ENCODE measurements at regions not wholly inside any gene's neighbourhood (a gene's known extent, or its start where the extent isn't known, plus 50 kb on each side); places are given as distances from the start of the nearest gene placed in this dataset.
"Not testable (repeated sequence)": the region's sequence is repeated elsewhere in the genome, so short reads cannot be mapped to it uniquely, and the experiment has no call there.

DNA sequence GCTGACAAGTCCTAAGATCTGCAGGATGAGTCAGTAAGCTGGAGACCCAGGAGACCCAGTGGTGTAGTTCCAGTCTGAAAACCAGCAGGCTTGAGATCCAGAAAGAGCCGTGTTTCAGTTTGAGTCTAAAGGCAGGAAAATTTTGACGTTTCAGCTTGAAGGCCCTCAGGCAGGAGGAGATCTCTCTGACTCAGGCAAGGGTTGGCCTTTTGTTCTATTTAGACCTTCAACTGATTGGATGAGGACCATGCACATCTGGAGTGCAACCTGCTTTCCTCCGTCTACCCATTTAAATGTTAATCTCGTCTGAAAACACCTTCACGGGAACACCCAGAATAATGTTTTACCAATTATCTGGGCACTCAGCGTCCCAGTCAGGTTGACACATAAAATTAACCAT lies 69.5 kb downstream of the NPIPA7 start:
- not testable (repeated sequence) for DNase-seq (ENCODE audit: low spot score in 2 of 2, unreplicated experiment in 2 of 2); H3K9me3 Mint-ChIP-seq; H3K4me3 Mint-ChIP-seq; H3K27me3 Mint-ChIP-seq (ENCODE audit: low read depth); H3K36me3 Mint-ChIP-seq; H3K27ac Mint-ChIP-seq; H3K4me1 Mint-ChIP-seq

DNA sequence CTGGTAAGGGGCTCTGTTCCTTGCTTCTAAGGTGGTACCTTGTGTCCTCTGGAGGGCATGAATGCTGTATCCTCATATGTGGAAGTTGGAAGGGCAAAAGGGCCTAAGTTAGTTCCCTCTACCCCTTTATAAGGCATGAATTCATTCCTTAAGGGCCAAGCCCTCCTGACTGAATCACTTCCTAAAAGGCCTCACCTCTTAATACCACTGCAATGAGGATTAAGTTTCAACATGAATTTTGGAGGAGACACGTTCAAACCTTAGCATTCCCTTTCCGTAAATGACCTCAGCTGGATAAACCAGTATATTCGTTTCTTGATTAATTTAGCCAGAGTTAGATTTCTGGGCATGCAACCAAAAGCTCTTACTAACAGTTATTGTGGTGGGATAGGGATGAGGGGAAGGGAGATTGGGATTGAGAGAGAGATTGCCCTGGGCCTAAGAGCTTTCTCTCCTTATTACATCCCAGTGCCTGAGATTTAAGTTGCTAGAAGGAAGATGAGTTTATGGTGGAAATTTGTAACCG lies 70.8 kb downstream of the NPIPA7 start:
- not testable (repeated sequence) for H3K4me1 Mint-ChIP-seq; DNase-seq (ENCODE audit: low spot score in 2 of 2, unreplicated experiment in 2 of 2); H3K27me3 Mint-ChIP-seq (ENCODE audit: low read depth); H3K4me3 Mint-ChIP-seq; H3K27ac Mint-ChIP-seq; H3K9me3 Mint-ChIP-seq; H3K36me3 Mint-ChIP-seq

DNA sequence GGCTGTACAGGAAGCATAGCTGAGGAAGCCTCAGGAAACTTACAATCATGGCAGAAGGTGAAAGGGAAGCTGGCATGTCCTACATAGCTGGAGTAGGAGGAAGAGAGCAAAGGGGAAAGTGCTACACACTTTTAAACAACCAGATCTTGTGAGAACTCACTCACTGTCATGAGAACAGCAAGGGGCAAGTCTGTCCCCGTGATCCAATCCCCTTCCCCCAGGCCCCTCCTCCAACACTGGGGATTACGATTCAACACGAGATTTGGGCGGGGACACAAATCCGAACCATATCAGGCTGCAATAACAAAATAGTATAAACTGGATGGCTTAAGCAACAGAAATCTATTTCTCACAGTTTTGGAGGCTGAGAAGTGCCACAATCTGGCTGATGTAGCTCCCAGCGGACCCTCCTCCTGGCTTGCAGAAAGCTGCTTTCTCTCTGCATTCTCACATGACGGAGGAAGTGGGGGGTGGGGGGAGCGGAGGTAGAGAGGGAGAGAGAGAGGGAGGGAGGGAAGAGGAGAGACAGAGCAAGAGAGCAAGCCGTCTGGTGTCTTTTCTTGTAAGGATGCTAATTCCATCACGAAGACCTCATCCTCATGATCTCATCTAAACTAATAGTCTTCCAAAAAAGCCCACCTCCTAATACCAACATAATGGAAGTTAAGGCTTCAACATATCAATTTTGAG lies 72.9 kb downstream of the NPIPA7 start:
- not testable (repeated sequence) for H3K27me3 Mint-ChIP-seq (ENCODE audit: low read depth); H3K27ac Mint-ChIP-seq; H3K4me1 Mint-ChIP-seq; H3K4me3 Mint-ChIP-seq; H3K9me3 Mint-ChIP-seq; H3K36me3 Mint-ChIP-seq; DNase-seq (ENCODE audit: low spot score in 2 of 2, unreplicated experiment in 2 of 2)

DNA sequence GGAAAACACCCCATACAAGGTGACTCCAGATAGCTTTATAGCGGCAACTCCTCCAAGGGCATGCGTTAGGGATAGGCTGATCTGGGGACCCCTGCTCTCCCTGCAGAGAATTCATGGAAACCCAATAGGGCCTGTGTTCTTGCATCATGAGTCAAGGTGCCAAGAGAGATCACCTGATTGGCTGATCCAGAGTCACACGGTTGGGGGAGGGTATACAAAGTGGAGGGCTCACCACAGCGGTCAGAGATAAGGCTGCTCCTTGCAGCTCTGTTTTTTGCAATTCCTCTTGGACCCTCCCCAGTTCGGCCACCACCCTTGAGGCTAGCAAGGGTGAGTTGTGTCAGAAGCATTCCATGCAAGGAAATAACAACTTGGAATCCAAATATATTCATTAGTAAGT lies 79.6 kb downstream of the NPIPA7 start:
- H3K27me3 Mint-ChIP-seq (ENCODE audit: low read depth); H3K4me3 Mint-ChIP-seq; H3K36me3 Mint-ChIP-seq; H3K4me1 Mint-ChIP-seq; DNase-seq (ENCODE audit: low spot score in 2 of 2, unreplicated experiment in 2 of 2); H3K27ac Mint-ChIP-seq; H3K9me3 Mint-ChIP-seq: not testable (repeated sequence)

DNA sequence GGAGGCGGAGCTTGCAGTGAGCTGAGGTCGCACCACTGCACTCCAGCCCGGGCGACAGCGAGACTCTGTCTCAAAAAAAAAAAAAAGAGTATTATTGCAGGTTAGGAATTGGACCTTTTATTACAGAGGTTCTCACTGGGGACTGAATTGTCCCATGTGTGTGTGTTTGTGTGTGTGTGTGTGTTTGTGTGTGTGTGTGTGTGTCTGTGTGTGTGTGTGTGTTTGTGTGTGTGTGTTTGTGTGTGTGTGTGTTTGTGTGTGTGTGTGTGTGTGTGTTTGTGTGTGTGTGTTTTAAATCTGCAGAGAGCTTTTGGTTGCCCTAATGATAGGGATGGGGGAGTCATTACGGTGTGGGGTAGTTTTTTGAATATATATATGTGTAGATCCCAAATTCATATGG lies 84.9 kb downstream of the NPIPA7 start:
- not testable (repeated sequence) for H3K4me3 Mint-ChIP-seq; H3K4me1 Mint-ChIP-seq; H3K9me3 Mint-ChIP-seq; H3K36me3 Mint-ChIP-seq; H3K27ac Mint-ChIP-seq; DNase-seq (ENCODE audit: low spot score in 2 of 2, unreplicated experiment in 2 of 2)
- peaks cover 13% of the 10 kb centered on the region for H3K27me3 Mint-ChIP-seq (ENCODE audit: low read depth)

DNA sequence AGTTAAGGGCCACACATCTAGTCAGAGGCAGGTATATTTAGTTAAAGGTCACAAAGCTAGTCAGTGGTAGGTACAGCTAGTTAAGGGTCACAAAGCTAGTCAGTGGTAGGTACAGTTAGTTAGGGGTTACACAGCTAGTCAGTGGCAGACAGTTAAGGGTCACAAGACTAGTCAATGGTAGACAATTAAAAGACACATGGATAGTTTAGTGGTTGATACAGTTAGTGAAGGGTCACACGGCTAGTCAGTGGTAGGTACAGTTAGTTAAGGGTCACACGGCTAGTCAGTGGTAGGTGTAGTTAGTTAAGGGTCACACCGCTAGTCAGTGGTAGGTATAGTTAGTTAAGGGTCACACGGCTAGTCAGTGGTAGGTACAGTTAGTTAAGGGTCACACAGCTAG lies 110.0 kb downstream of the NPIPA7 start:
- DNase-seq (ENCODE audit: low spot score in 2 of 2, unreplicated experiment in 2 of 2); H3K27me3 Mint-ChIP-seq (ENCODE audit: low read depth); H3K4me1 Mint-ChIP-seq; H3K4me3 Mint-ChIP-seq; H3K9me3 Mint-ChIP-seq; H3K27ac Mint-ChIP-seq; H3K36me3 Mint-ChIP-seq: not testable (repeated sequence)

DNA sequence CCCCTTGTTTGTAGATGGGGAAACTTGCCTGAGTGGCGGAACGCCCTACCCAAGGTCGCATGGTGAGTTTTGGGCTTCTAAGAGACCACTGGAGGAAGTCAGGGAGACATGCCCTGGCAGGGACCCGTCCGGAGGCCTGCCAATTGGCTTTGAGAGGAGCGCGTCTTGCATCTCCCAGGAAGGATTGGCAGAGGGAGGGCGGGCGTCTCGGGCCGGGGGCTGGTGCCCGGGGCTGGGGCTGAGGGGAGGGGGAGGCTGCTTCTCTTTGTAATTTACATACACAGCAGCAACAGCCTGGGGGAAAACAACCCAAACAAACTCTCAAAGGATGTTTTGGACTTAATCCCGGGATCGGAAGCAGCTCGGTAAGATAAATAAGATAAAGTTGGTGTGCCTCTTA lies 110.5 kb downstream of the NPIPA7 start:
- not testable (repeated sequence) for H3K4me3 Mint-ChIP-seq; H3K9me3 Mint-ChIP-seq; DNase-seq (ENCODE audit: low spot score in 2 of 2, unreplicated experiment in 2 of 2); H3K27me3 Mint-ChIP-seq (ENCODE audit: low read depth); H3K36me3 Mint-ChIP-seq; H3K27ac Mint-ChIP-seq; H3K4me1 Mint-ChIP-seq

DNA sequence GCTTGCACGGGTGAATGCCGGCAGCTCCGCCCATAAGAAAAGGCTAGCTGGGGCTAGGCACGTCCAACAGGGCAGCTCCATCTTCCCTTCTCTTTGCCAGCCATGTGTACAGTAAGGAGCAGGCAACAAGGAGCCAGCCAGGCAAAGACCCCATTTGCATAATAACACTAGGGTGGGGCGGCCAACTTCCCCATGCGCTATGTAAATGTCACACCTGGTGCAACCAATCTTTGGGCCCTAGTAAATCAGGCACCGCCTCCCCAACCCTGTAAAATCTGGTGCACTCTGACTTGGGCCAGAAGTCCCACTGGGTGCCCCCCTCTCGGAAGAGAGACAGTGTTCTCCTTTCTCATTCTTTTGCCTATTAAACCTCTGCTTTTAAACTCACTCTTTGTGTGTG lies 115.2 kb downstream of the NPIPA7 start:
- not testable (repeated sequence) for H3K36me3 Mint-ChIP-seq; H3K27ac Mint-ChIP-seq; DNase-seq (ENCODE audit: low spot score in 2 of 2, unreplicated experiment in 2 of 2); H3K27me3 Mint-ChIP-seq (ENCODE audit: low read depth); H3K4me3 Mint-ChIP-seq; H3K9me3 Mint-ChIP-seq; H3K4me1 Mint-ChIP-seq

DNA sequence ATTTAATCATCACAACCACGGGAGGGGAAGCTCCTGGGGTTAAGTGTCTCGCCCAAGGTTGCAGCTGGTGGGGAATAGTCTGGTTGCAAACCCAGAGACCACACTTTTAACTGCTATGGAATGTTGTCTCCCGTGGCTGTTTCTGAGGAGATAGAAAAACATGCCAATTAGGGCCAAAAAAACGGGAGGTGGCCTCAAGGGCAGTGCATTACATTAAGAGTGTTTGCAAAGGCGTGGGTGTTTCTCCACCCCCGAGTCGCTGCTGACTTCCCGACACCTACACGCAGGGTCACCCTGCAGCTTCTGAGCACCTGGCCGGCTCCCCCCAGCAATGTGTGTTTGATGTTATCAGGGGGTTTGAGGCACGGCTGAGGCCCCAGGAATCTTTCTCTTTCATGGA lies 116.1 kb downstream of the NPIPA7 start:
- not testable (repeated sequence) for H3K27ac Mint-ChIP-seq; H3K27me3 Mint-ChIP-seq (ENCODE audit: low read depth); H3K4me3 Mint-ChIP-seq; H3K4me1 Mint-ChIP-seq; H3K9me3 Mint-ChIP-seq; DNase-seq (ENCODE audit: low spot score in 2 of 2, unreplicated experiment in 2 of 2); H3K36me3 Mint-ChIP-seq

DNA sequence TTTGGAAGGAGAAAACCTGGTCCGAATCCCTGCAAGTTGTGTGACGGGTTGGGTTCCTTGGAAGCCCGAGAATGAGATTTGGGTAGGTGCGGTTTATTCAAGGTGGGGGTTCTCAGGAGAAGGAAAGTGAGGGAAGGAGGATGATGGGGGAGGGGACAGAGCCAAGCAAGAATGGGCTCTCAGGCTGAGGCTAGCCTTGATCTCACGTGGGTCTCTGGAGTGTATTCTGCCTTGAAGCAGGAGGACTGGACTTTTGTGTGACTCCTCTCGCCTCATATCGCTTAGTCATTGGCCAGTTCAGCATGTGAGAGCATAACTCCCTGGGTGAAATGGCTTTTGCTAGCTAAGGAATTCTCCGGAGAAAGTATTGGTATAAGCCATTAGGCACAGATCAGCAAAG lies 120.9 kb downstream of the NPIPA7 start:
- H3K27me3 Mint-ChIP-seq (ENCODE audit: low read depth); H3K4me3 Mint-ChIP-seq; DNase-seq (ENCODE audit: low spot score in 2 of 2, unreplicated experiment in 2 of 2); H3K4me1 Mint-ChIP-seq; H3K9me3 Mint-ChIP-seq; H3K27ac Mint-ChIP-seq; H3K36me3 Mint-ChIP-seq: not testable (repeated sequence)

DNA sequence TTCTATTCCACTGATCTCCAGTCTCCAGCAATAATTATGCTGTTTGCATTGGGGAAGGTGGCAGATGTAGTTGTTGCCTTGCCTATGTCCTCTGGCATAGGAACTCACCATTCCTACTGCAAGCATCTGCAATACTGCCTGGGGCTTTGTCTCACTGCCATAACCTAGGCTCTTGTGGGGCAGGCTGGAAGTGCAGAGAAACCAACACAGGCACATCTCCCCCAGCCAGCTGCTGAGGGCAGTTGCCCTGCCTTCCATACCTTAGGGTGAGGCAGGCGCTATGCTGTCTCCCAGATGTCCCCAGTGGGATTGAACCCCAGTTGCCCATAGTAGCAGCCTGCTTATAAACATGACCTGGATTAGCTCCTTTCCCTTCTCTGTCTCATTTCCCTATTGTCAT lies 128.1 kb downstream of the NPIPA7 start:
- H3K4me1 Mint-ChIP-seq; H3K4me3 Mint-ChIP-seq; DNase-seq (ENCODE audit: low spot score in 2 of 2, unreplicated experiment in 2 of 2); H3K9me3 Mint-ChIP-seq; H3K27me3 Mint-ChIP-seq (ENCODE audit: low read depth); H3K36me3 Mint-ChIP-seq; H3K27ac Mint-ChIP-seq: not testable (repeated sequence)

DNA sequence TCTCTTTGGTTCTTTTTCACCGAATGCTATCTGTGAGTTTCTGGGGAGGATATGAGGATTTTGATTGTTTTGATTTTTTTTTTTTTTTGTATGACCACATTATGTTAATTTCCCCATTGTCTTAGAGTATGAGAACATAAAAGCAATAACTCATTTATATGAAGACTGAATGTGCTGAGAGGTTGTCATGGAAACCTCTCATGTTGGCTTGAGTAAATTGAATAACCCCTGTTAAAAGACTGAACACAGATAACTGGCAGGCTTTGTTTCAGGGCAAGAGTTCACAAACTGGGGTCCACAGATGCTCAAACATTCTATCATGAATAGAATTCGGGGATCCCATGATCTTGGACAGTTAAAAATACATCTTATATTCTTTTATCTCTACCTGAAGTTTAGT lies 129.4 kb downstream of the NPIPA7 start:
- not testable (repeated sequence) for H3K4me1 Mint-ChIP-seq; H3K4me3 Mint-ChIP-seq; H3K27me3 Mint-ChIP-seq (ENCODE audit: low read depth); H3K36me3 Mint-ChIP-seq; H3K9me3 Mint-ChIP-seq; DNase-seq (ENCODE audit: low spot score in 2 of 2, unreplicated experiment in 2 of 2); H3K27ac Mint-ChIP-seq

DNA sequence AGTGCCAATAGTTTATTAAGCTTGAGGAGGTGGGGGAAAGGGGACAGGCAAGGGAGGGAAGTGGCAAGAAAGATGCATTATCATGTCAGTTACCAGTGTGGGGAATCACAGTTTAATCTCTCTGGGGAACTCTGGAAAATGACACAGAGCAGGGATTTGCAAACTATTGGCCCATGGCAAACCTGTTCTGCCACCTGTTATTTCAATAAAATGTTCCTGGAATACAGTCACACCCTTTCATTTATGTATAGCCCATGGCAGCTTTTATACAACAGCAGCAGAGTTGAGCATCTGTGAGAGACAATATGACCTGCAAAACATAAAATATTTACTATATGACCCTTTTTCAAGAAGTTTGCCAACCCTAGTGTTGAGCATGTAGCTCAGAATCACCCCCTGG lies 140.5 kb downstream of the NPIPA7 start:
- not testable (repeated sequence) for H3K36me3 Mint-ChIP-seq; H3K9me3 Mint-ChIP-seq; H3K27me3 Mint-ChIP-seq (ENCODE audit: low read depth); H3K4me3 Mint-ChIP-seq; H3K4me1 Mint-ChIP-seq; DNase-seq (ENCODE audit: low spot score in 2 of 2, unreplicated experiment in 2 of 2); H3K27ac Mint-ChIP-seq

DNA sequence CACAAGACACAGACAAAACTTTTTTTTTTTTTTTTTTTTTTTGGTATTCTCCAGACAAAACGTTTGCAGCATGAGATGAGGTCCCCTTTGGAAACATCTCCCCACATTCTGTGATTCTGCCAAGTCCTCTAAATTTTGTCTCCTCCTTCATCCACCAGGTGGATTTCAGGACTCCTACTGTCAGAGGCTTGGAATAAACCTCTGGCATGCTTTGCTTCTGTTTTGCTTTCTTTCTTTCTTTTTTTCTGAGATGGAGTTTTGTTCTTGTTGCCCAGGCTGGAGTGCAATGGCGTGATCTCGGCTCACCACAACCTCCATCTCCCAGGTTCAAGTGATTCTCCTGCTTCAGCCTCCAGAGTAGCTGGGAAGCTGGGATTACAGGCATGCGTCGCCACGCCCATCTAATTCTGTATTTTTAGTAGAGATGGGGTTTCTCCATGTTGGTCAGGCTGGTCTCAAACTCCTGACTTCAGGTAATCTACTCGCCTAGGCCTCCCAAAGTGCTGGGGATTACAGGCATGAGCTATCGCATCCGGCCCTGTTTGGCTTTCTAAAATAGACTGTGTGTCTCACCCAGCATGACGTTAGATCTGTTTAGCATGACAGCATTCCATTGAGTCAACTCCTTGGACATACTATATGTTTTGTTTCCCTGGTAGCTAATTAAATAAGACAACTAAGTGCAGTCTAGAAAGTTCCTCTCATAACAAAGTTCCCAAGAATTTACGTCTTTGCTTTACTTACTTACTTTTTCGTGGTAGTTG lies 142.5 kb downstream of the NPIPA7 start:
- H3K9me3 Mint-ChIP-seq; DNase-seq (ENCODE audit: low spot score in 2 of 2, unreplicated experiment in 2 of 2); H3K4me1 Mint-ChIP-seq; H3K4me3 Mint-ChIP-seq; H3K27ac Mint-ChIP-seq; H3K36me3 Mint-ChIP-seq; H3K27me3 Mint-ChIP-seq (ENCODE audit: low read depth): not testable (repeated sequence)
